Mesenchymal stem cell (in vitro differentiated cells and primary cell): ENCODE measurements at regions not wholly inside any gene's neighbourhood (a gene's known extent, or its start where the extent isn't known, plus 50 kb on each side); places are given as distances from the start of the nearest gene placed in this dataset.

ENCODE experiments used
- DNase-seq: peaks from one replicate; pipeline ENCODE4 v3.0.0-alpha.2; 2013
- H2AFZ ChIP-seq: one replicate; pipeline ENCODE4 v1.6.1; 2013; ENCODE audit warnings: low read depth, mild to moderate bottlenecking, control low read depth, inconsistent platforms, low read length, moderate library complexity
- H2AK5ac ChIP-seq: 2 replicates; pipeline ENCODE4 v1.6.1; 2013; ENCODE audit warnings: low read length, moderate library complexity, mild to moderate bottlenecking, inconsistent platforms; ENCODE audit not compliant: severe bottlenecking
- H2BK120ac ChIP-seq: one replicate; pipeline ENCODE4 v1.6.1; 2013; ENCODE audit warnings: low read depth, mild to moderate bottlenecking, inconsistent platforms, low read length, moderate library complexity
- H2BK12ac ChIP-seq, 2 experiments: one replicate each; pipeline ENCODE4 v1.6.1; 2013; ENCODE audit warnings: inconsistent platforms in 2 of 2, low read length in 2 of 2, mild to moderate bottlenecking in 2 of 2, moderate library complexity in 2 of 2, control low read depth in 1 of 2
- H2BK15ac ChIP-seq: one replicate; pipeline ENCODE4 v1.6.1; 2013; ENCODE audit warnings: mild to moderate bottlenecking, low read depth, inconsistent platforms; ENCODE audit not compliant: poor library complexity, severe bottlenecking
- H2BK5ac ChIP-seq: 2 replicates; pipeline ENCODE4 v1.6.1; 2013; ENCODE audit warnings: low read depth, mild to moderate bottlenecking, low read length, control low read depth, inconsistent platforms; ENCODE audit not compliant: poor library complexity, severe bottlenecking
- H3K14ac ChIP-seq, 2 experiments: one replicate each; pipeline ENCODE4 v1.6.1; 2013; ENCODE audit warnings: inconsistent platforms in 2 of 2, low read length in 2 of 2, control low read depth in 1 of 2, mild to moderate bottlenecking in 1 of 2, moderate library complexity in 1 of 2
- H3K18ac ChIP-seq, 2 experiments: one replicate each; pipeline ENCODE4 v1.6.1; 2013; ENCODE audit warnings: inconsistent platforms in 2 of 2, low read length in 2 of 2, control low read depth in 1 of 2, low read depth in 1 of 2, mild to moderate bottlenecking in 1 of 2
- H3K23ac ChIP-seq, 2 experiments: one replicate each; pipeline ENCODE4 v1.6.1; 2013; ENCODE audit warnings: inconsistent platforms in 2 of 2, low read length in 2 of 2, mild to moderate bottlenecking in 2 of 2, moderate library complexity in 2 of 2, control low read depth in 1 of 2
- H3K27ac ChIP-seq: 2 replicates; pipeline ENCODE4 v1.5.1; 2013; ENCODE audit warnings: mild to moderate bottlenecking, moderate library complexity, low read length, control low read depth, inconsistent platforms; ENCODE audit not compliant: poor library complexity, severe bottlenecking
- H3K27me3 ChIP-seq, 2 experiments: 2 replicates each; pipeline versions ENCODE4 v1.6.1 to v1.7.0; 2013; ENCODE audit warnings: low read length in 2 of 2, mild to moderate bottlenecking in 2 of 2, moderate library complexity in 2 of 2, control low read depth in 1 of 2, inconsistent platforms in 1 of 2; ENCODE audit not compliant: control insufficient read depth in 1 of 2, insufficient read depth in 1 of 2
- H3K36me3 ChIP-seq, 2 experiments: 2 replicates each; pipeline versions ENCODE4 v1.6.1 to v1.7.0; 2013; ENCODE audit warnings: low read length in 2 of 2, control low read depth in 1 of 2, inconsistent platforms in 1 of 2, low read depth in 1 of 2, mild to moderate bottlenecking in 1 of 2; ENCODE audit not compliant: insufficient read depth in 2 of 2, control insufficient read depth in 1 of 2
- H3K4ac ChIP-seq, 2 experiments: one replicate each; pipeline ENCODE4 v1.6.1; 2013; ENCODE audit warnings: inconsistent platforms in 2 of 2, low read length in 2 of 2, mild to moderate bottlenecking in 2 of 2, moderate library complexity in 2 of 2, control low read depth in 1 of 2, low read depth in 1 of 2
- H3K4me1 ChIP-seq: 2 replicates; pipeline ENCODE4 v1.6.1; 2013; ENCODE audit warnings: low read depth, low read length, control low read depth; ENCODE audit not compliant: control insufficient read depth, insufficient read depth
- H3K4me2 ChIP-seq: 2 replicates; pipeline ENCODE4 v1.6.1; 2013; ENCODE audit warnings: low read length, mild to moderate bottlenecking, inconsistent platforms; ENCODE audit not compliant: poor library complexity, severe bottlenecking
- H3K4me3 ChIP-seq, 2 experiments: 2 replicates each; pipeline versions ENCODE4 v1.5.1 to v1.7.0; 2013; ENCODE audit warnings: low read length in 2 of 2, mild to moderate bottlenecking in 2 of 2, control low read depth in 1 of 2, low read depth in 1 of 2; ENCODE audit not compliant: insufficient read depth in 1 of 2
- H3K79me1 ChIP-seq: replicated peaks from 2 replicates; pipeline ENCODE4 v1.6.1; 2013; ENCODE audit warnings: mild to moderate bottlenecking, control low read depth, low read length, inconsistent platforms; ENCODE audit not compliant: poor library complexity, severe bottlenecking
- H3K9ac ChIP-seq: 2 replicates; pipeline ENCODE4 v1.7.0; 2013; ENCODE audit warnings: mild to moderate bottlenecking, low read length, moderate library complexity
- H3K9me3 ChIP-seq: 2 replicates; pipeline ENCODE4 v1.7.0; 2013; ENCODE audit warnings: mild to moderate bottlenecking, low read length; ENCODE audit not compliant: control insufficient read depth
- H4K8ac ChIP-seq: one replicate; pipeline ENCODE4 v1.6.1; 2013; ENCODE audit warnings: inconsistent platforms, mild to moderate bottlenecking, low read length, moderate library complexity
- H4K91ac ChIP-seq: one replicate; pipeline ENCODE4 v1.6.1; 2013; ENCODE audit warnings: mild to moderate bottlenecking, low read length, inconsistent platforms
- WGBS: methylation state at CpG from one replicate; pipeline ENCODE4 v1.1.7; 2013; ENCODE audit warnings: mixed read lengths; 5-methylcytosine and 5-hydroxymethylcytosine counted together

- Histone ChIP-seq H2BK5ac (no peak overlapping the region), H2BK120ac (no peak overlapping the region), H3K4me1 (no peaks in the 10 kb centered on the region), H3K18ac (no peak overlapping the region), H3K14ac (no peak overlapping the region), H3K27ac (no peak overlapping the region), H3K9ac (no peak overlapping the region), H3K4me2 (no peak overlapping the region), H2AK5ac (no peak overlapping the region), H4K91ac (no peak overlapping the region), H2BK12ac (no peak overlapping the region), H3K79me1 (no peaks in the 10 kb centered on the region), H2AFZ (no peak overlapping the region), H3K4me3 (no peak overlapping the region), H2BK15ac (no peak overlapping the region), H3K4ac (no peak overlapping the region), H3K36me3 (no peaks in the 10 kb centered on the region), H3K27me3 (no peaks in the 10 kb centered on the region), H3K9me3 (peaks cover 30% of the 10 kb centered on the region), H3K23ac (no peak overlapping the region), H4K8ac (no peak overlapping the region)
- no peak for DNase-seq
- 100% methylated on average over 2 of the region's 3 CpGs for WGBS
Measured at GRCh38 chr5:124416627-124417026, 329.8 kb downstream of the ZNF608 start.

DNA sequence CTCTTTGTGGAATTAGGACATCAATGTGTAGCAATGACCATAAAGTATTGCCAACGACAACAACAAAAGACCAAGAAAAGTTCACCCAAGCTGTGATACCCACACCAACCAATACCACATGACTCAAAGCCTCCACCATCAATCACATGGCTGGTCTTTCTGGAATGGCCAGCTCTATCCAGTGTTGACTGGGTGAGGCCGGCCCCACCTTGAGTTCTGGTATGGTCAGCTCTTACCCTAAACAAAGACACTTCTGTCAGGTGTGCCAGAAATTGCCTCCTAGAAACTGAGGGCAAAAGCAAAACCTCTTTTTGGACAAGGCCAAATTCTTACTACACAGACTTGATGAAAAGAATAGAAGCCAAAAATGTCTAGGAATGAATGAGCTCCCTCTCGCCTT, 331.5 kb downstream of the ZNF608 start:
- no peaks in the 10 kb centered on the region for H3K4me1 ChIP-seq
- DNase-seq = no peak
- no peak overlapping the region for H2BK12ac ChIP-seq
- H4K91ac ChIP-seq = no peak overlapping the region
- H3K14ac ChIP-seq = peak overlapping the region in 1 of 2 experiments; percentile 79
- no peak overlapping the region for H3K9ac ChIP-seq
- no peak overlapping the region for H3K4me3 ChIP-seq
- H3K9me3 ChIP-seq = peaks cover 15% of the 10 kb centered on the region
- no peak overlapping the region for H2BK5ac ChIP-seq
- no peak overlapping the region for H2BK120ac ChIP-seq
- H3K4me2 ChIP-seq = no peak overlapping the region
- no peak overlapping the region for H3K18ac ChIP-seq
- H4K8ac ChIP-seq = no peak overlapping the region
- no peaks in the 10 kb centered on the region for H3K79me1 ChIP-seq
- no peaks in the 10 kb centered on the region for H3K36me3 ChIP-seq
- no peak overlapping the region for H2AFZ ChIP-seq
- no peak overlapping the region for H3K23ac ChIP-seq
- H3K4ac ChIP-seq = no peak overlapping the region
- no peak overlapping the region for H3K27ac ChIP-seq
- no peak overlapping the region for H2BK15ac ChIP-seq
- WGBS = 98% methylated on average over 3 of the region's 3 CpGs
- H2AK5ac ChIP-seq = no peak overlapping the region
- no peaks in the 10 kb centered on the region for H3K27me3 ChIP-seq

DNA sequence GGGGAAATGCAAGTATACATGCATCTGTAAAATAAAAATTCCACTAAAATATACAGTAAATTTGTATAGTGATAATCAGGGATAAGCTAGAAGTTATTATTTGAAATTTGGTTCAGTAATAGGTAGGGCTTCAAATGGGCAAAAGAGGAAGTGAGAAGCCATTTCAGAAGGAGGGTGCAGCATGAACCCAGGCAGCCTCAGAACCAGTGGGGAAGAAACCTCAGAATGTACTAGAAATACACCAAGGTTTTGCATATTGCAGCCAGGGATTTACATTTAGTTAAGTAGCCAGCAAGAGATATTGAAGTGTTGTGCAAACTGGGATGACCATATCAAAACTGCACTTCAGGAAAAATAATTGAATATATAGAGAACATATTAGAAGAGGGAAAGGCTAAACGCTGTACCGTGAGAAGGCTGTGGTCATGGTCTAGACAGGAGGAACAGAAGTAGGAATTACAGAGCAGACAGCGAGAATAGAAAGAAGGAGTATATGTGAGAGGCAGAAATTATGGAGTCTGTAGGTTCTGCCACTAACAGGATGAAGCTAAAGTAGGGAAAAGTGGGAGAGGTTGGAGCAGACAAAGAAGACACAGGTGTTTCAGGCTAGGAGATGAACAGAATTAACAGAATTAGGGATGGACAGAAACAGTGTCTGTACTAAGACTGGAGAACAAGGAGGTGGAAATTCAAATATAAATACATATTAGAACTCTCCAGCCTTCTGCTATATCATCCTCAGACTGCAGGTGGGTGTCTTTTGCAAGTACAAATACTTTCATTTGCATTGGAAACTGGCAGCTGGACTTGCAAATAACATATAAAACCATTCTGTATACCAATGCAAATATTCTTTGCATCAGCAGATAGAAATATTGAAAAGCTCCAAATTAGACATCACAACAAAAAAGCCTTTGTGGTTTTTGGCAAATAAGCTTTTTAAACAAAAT, 335.6 kb downstream of the ZNF608 start:
- no peak overlapping the region for H3K23ac ChIP-seq
- H3K9ac ChIP-seq = no peak overlapping the region
- H3K27me3 ChIP-seq = no peaks in the 10 kb centered on the region
- no peak overlapping the region for H2BK15ac ChIP-seq
- no peaks in the 10 kb centered on the region for H3K36me3 ChIP-seq
- H2AK5ac ChIP-seq = no peak overlapping the region
- no peak overlapping the region for H4K91ac ChIP-seq
- H3K27ac ChIP-seq = no peak overlapping the region
- H3K9me3 ChIP-seq = peaks cover 6% of the 10 kb centered on the region
- no peak overlapping the region for H3K4ac ChIP-seq
- H2BK12ac ChIP-seq = no peak overlapping the region
- 96% methylated on average over 3 of the region's 3 CpGs for WGBS
- no peaks in the 10 kb centered on the region for H3K79me1 ChIP-seq
- no peak for DNase-seq
- no peak overlapping the region for H3K4me2 ChIP-seq
- no peak overlapping the region for H2BK120ac ChIP-seq
- no peak overlapping the region for H2AFZ ChIP-seq
- H3K4me1 ChIP-seq = peaks cover 5% of the 10 kb centered on the region
- no peak overlapping the region for H3K18ac ChIP-seq
- H2BK5ac ChIP-seq = no peak overlapping the region
- no peak overlapping the region for H4K8ac ChIP-seq
- no peak overlapping the region for H3K4me3 ChIP-seq
- H3K14ac ChIP-seq = no peak overlapping the region

- no peak overlapping the region for H3K9ac ChIP-seq
- H2AK5ac ChIP-seq = peak overlapping the region; percentile 57
- peak; percentile 4 for DNase-seq
- H3K79me1 ChIP-seq = no peaks in the 10 kb centered on the region
- H3K18ac ChIP-seq = no peak overlapping the region
- no peak overlapping the region for H3K4ac ChIP-seq
- no peak overlapping the region for H3K23ac ChIP-seq
- peak overlapping the region; percentile 38 for H3K27ac ChIP-seq
- H2BK12ac ChIP-seq = no peak overlapping the region
- no peaks in the 10 kb centered on the region for H3K36me3 ChIP-seq
- H2AFZ ChIP-seq = no peak overlapping the region
- H2BK120ac ChIP-seq = no peak overlapping the region
- H4K8ac ChIP-seq = no peak overlapping the region
- no peaks in the 10 kb centered on the region for H3K9me3 ChIP-seq
- H2BK5ac ChIP-seq = no peak overlapping the region
- H3K14ac ChIP-seq = no peak overlapping the region
- H3K4me3 ChIP-seq = no peak overlapping the region
- no peaks in the 10 kb centered on the region for H3K27me3 ChIP-seq
- no peak overlapping the region for H4K91ac ChIP-seq
- H3K4me1 ChIP-seq = peaks cover 5% of the 10 kb centered on the region
- no peak overlapping the region for H2BK15ac ChIP-seq
- H3K4me2 ChIP-seq = no peak overlapping the region
- 100% methylated on average over 5 of the region's 10 CpGs for WGBS
Measured at GRCh38 chr5:124408738-124409453, 337.5 kb downstream of the ZNF608 start.
